ENCODE measurements at regions not wholly inside any gene's neighbourhood (a gene's known extent, or its start where the extent isn't known, plus 50 kb on each side); places are given as distances from the start of the nearest gene placed in this dataset.

GRCh38 chr21:39085843-39086405 is 97.3 kb downstream of the PSMG1 start:
- Histone ChIP-seq H3K27ac (peak overlapping the region in 2 of 4 donors; percentile 39 to 86), H3K36me3 (no peaks in the 10 kb centered on the region), H3K9me3 (no peaks in the 10 kb centered on the region), H3K4me3 (no peak overlapping the region), H3K4me1 (peaks cover 28 to 41% (median 37%) of the 10 kb centered on the region in 4 donors), H3K27me3 (no peaks in the 10 kb centered on the region)
- DNase-seq (no peak), ATAC-seq (ENCODE audit: low FRiP score in 2 of 2) (no peak)
- TF ChIP-seq EP300 (IDR thresholded peaks at IDR 0.05), result no peak
- TF ChIP-seq POLR2AphosphoS5 (IDR thresholded peaks at IDR 0.05), result no peak
- no peak for TF ChIP-seq POLR2A (IDR thresholded peaks at IDR 0.05)
- TF ChIP-seq, protein P1, sequence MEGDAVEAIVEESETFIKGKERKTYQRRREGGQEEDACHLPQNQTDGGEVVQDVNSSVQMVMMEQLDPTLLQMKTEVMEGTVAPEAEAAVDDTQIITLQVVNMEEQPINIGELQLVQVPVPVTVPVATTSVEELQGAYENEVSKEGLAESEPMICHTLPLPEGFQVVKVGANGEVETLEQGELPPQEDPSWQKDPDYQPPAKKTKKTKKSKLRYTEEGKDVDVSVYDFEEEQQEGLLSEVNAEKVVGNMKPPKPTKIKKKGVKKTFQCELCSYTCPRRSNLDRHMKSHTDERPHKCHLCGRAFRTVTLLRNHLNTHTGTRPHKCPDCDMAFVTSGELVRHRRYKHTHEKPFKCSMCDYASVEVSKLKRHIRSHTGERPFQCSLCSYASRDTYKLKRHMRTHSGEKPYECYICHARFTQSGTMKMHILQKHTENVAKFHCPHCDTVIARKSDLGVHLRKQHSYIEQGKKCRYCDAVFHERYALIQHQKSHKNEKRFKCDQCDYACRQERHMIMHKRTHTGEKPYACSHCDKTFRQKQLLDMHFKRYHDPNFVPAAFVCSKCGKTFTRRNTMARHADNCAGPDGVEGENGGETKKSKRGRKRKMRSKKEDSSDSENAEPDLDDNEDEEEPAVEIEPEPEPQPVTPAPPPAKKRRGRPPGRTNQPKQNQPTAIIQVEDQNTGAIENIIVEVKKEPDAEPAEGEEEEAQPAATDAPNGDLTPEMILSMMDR (IDR thresholded peaks at IDR 0.05), result no peak
- WGBS, 2 donors, result 94 to 95% methylated on average over 5 to 6 of the region's 6 CpGs

DNA sequence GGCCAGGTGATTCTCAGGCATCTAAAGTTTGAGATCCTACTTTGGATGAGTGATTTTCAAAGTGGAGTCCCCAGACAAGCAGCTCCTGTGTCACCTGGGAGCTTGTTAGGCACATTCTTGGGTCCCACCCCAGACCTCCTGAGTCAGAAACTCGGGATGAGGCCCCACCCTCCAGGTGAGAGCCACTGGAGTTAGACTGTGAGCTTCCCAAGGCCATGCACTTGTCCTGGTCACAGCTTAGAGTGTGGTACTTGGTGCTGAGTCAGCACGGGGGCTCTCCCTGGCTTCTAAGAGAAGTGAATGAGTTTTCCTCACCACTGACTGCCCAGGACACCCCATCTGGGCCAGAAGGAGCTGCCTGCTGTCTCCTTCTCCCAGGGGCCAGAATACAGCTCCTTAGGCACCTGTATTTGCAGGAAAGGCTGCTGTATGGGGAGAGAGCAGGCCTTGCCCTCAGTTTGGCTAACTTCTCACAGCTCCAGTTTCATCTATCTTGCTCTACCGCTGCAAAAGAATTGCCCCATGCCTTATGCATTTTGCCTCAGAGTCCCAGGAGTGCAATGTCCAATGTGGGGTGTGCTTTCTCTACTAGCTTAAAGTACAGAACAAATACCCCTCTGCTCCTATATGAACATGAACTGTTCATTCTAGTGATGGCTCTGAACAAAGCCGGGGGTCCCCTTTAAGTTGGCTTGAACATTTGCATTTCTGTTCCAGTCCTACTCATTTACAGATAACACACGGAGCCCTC is 98.1 kb downstream of the PSMG1 start:
- no peak for TF ChIP-seq POLR2AphosphoS5 (IDR thresholded peaks at IDR 0.05)
- no peak for TF ChIP-seq POLR2A (IDR thresholded peaks at IDR 0.05)
- TF ChIP-seq EP300 (IDR thresholded peaks at IDR 0.05), result peak in 1 of 4 donors; percentile 51
- TF ChIP-seq, protein P1 (IDR thresholded peaks at IDR 0.05), result no peak
- peaks cover 29 to 46% (median 39%) of the 10 kb centered on the region in 4 donors for H3K4me1 ChIP-seq
- peak in 1 of 2 donors; percentile 75 for DNase-seq

GRCh38 chr21:39084073-39084472 is 99.2 kb downstream of the PSMG1 start:
- 0 to 55% methylated on average over 1 to 4 of the region's 4 CpGs for WGBS, 2 donors
- Histone ChIP-seq H3K4me1 (peaks cover 38 to 56% (median 46%) of the 10 kb centered on the region in 4 donors), H3K9me3 (no peaks in the 10 kb centered on the region), H3K27ac (peak overlapping the region; percentile 77 to 88 (median 82)), H3K27me3 (no peaks in the 10 kb centered on the region), H3K36me3 (no peaks in the 10 kb centered on the region), H3K4me3 (no peak overlapping the region)
- no peak for ATAC-seq (ENCODE audit: low FRiP score in 2 of 2)
- DNase-seq, result no peak
- TF ChIP-seq EP300 (IDR thresholded peaks at IDR 0.05) (no peak), POLR2AphosphoS5 (IDR thresholded peaks at IDR 0.05) (no peak), POLR2A (IDR thresholded peaks at IDR 0.05) (no peak)
- TF ChIP-seq, protein P1 (IDR thresholded peaks at IDR 0.05), result no peak

More for the DNA sequence above, 98.1 kb downstream of the PSMG1 start:
- H3K27ac ChIP-seq, result peak overlapping the region; percentile 37 to 86 (median 77)
- no peaks in the 10 kb centered on the region for H3K9me3 ChIP-seq
- H3K4me3 ChIP-seq, result no peak overlapping the region
- no peaks in the 10 kb centered on the region for H3K36me3 ChIP-seq
- H3K27me3 ChIP-seq, result no peaks in the 10 kb centered on the region
- WGBS, 2 donors, result 80 to 82% methylated on average over 4 to 5 of the region's 5 CpGs
- no peak for ATAC-seq (ENCODE audit: low FRiP score in 2 of 2)

DNA sequence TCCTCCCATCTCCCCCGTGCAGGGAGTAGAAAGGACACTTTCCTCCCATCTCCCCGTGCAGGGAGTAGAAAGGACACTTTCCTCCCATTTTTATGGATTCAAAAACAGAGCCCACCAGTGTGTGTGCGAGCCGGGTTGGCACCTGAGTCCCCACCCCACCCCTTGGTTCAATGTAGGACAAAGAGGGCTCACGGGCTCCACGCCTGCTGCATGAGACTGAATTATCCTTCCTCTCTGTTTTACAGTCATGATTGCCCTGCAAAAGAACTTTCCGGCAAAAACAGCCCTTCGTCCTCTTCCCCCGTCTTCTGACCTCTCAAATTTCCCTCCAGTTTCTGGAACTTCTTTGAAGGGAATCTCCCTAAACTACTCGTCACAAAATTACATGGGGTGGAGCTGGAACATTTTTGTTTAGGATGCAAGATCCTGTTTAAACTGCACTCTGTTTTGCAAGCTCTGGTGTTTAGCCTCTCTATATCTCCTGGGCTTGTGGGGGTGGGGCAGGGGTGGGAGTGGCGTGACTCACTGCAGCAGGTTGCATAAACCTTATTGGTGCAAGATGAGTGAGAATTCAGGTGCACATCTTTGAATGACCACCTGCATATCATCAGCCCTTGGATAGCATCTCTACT is 99.8 kb downstream of the PSMG1 start:
- Histone ChIP-seq H3K4me1 (peaks cover 41 to 58% (median 50%) of the 10 kb centered on the region in 4 donors), H3K27ac (peak overlapping the region; percentile 74 to 88 (median 82)), H3K9me3 (no peaks in the 10 kb centered on the region), H3K27me3 (no peaks in the 10 kb centered on the region), H3K4me3 (peak overlapping the region in 2 of 4 donors; percentile 27 to 40), H3K36me3 (no peaks in the 10 kb centered on the region)
- ATAC-seq (ENCODE audit: low FRiP score in 2 of 2), result peak; percentile 43 to 60
- peak in 1 of 2 donors; percentile 88 for DNase-seq
- WGBS, 2 donors, result 27 to 29% methylated on average over 11 of the region's 11 CpGs
- TF ChIP-seq POLR2AphosphoS5 (IDR thresholded peaks at IDR 0.05) (peak; percentile 57 to 78), EP300 (IDR thresholded peaks at IDR 0.05) (peak; percentile 21 to 93 (median 64)), POLR2A (IDR thresholded peaks at IDR 0.05) (peak in 1 of 4 donors; percentile 55)
- TF ChIP-seq, protein P1 (IDR thresholded peaks at IDR 0.05), result no peak

All from upper lobe of left lung (tissue), 6 donors.